Upper lobe of left lung (tissue), 4 donors: ENCODE measurements at regions not wholly inside any gene's neighbourhood (a gene's known extent, or its start where the extent isn't known, plus 50 kb on each side); places are given as distances from the start of the nearest gene placed in this dataset.

Experiments used
- POLR2A ChIP-seq, 4 donors: fragments of 450-650 bp; IDR thresholded peaks; one replicate each; pipeline ENCODE4 v1.5.1; 2016 to 2017; ENCODE audit warnings: antibody characterized with exemption in 4 of 4, mild to moderate bottlenecking in 2 of 4
- POLR2AphosphoS5 ChIP-seq, 2 donors: sonication (generic); formaldehyde crosslinking; IDR thresholded peaks; one replicate each; pipeline ENCODE4 v1.5.1; 2017; ENCODE audit warnings: antibody characterized with exemption in 2 of 2
- TF ChIP-seq, protein P1 (sequence below), 6 experiments: fragments of 450-650 bp in 4 of 6; fragments of 200-600 bp in 2 of 6; sonication (generic) in 2 of 6; IDR thresholded peaks; one replicate each; pipeline ENCODE4 v1.5.1; 2016 to 2019; ENCODE audit warnings: antibody characterized with exemption in 6 of 6

DNA sequence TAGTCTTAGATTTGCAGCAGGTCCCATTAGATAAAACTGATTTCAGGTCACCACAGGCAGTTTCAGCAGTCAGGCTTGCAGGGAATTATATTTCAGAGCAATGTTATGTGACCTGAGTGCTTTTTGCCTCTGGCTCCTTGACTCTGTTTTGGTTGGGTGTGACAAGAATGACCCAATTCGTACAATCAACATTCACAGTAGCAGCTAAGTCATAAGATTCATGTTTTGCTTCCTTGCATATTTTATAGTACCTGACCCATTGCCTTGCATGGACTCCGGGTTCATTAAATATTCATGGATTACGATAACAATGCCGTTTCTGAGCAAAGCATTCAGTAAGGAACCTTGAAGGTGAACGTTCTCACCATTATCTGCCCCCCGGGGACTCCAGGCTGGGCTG, 152.0 kb upstream of the CST7 start:
- TF ChIP-seq POLR2AphosphoS5 (IDR thresholded peaks at IDR 0.05): no peak
- no peak for TF ChIP-seq POLR2A (IDR thresholded peaks at IDR 0.05)
- TF ChIP-seq, protein P1, sequence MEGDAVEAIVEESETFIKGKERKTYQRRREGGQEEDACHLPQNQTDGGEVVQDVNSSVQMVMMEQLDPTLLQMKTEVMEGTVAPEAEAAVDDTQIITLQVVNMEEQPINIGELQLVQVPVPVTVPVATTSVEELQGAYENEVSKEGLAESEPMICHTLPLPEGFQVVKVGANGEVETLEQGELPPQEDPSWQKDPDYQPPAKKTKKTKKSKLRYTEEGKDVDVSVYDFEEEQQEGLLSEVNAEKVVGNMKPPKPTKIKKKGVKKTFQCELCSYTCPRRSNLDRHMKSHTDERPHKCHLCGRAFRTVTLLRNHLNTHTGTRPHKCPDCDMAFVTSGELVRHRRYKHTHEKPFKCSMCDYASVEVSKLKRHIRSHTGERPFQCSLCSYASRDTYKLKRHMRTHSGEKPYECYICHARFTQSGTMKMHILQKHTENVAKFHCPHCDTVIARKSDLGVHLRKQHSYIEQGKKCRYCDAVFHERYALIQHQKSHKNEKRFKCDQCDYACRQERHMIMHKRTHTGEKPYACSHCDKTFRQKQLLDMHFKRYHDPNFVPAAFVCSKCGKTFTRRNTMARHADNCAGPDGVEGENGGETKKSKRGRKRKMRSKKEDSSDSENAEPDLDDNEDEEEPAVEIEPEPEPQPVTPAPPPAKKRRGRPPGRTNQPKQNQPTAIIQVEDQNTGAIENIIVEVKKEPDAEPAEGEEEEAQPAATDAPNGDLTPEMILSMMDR (IDR thresholded peaks at IDR 0.05): no peak
